ENCODE measurements at regions not wholly inside any gene's neighbourhood (a gene's known extent, or its start where the extent isn't known, plus 50 kb on each side); places are given as distances from the start of the nearest gene placed in this dataset.

DNA sequence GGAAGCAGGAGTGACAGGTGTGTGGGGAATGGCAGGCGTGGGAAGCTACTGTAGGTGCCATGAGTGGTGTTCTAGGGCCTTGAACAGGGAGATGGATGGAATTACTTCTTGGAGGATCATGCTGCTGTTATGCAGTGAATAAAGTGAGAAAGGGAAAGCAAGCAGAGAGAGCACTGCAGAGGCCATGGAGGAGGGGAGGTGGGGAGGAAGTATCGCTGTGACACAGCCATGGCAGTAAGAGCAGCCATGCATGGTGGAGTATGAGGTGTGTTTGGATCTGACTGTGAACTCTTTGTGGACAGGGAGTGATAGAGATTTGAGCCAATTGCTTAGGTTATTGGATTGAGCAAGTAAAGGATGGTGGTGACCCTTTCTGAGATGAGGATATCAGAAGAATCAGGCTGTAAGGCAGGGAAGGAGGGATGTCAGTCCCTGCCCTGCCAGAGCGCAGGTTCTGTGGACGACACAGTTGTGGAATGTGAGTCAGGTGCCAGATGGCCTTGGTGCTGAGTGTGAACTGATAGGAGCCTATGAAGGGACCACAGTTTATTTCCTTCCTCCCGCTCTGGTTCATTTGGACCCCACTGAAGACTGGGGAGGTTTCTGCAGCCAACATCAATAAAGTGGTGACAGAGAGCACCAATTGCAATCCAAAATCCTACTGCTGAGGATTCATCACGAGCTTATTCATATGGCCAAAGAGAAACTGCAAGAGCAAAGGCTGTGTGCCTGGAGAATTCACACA lies 105.5 kb upstream of the TMEM72 start:
- Mint-ChIP-seq H3K27me3 (ENCODE audit: low read depth in 2 of 2) (peaks cover 15 to 17% of the 10 kb centered on the region in 2 donors), H3K27ac (no peak overlapping the region), H3K4me3 (no peak overlapping the region), H3K36me3 (no peaks in the 10 kb centered on the region), H3K4me1 (no peaks in the 10 kb centered on the region), H3K9me3 (no peaks in the 10 kb centered on the region)
- H3K4me3 ChIP-seq (ENCODE audit: low read length), result no peak overlapping the region
- TF ChIP-seq, protein P1, sequence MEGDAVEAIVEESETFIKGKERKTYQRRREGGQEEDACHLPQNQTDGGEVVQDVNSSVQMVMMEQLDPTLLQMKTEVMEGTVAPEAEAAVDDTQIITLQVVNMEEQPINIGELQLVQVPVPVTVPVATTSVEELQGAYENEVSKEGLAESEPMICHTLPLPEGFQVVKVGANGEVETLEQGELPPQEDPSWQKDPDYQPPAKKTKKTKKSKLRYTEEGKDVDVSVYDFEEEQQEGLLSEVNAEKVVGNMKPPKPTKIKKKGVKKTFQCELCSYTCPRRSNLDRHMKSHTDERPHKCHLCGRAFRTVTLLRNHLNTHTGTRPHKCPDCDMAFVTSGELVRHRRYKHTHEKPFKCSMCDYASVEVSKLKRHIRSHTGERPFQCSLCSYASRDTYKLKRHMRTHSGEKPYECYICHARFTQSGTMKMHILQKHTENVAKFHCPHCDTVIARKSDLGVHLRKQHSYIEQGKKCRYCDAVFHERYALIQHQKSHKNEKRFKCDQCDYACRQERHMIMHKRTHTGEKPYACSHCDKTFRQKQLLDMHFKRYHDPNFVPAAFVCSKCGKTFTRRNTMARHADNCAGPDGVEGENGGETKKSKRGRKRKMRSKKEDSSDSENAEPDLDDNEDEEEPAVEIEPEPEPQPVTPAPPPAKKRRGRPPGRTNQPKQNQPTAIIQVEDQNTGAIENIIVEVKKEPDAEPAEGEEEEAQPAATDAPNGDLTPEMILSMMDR (IDR thresholded peaks at IDR 0.05), result no peak
- DNase-seq, result no peak
- intact Hi-C loops (cut with micrococcal nuclease), result no loop called here
- H3K27me3 ChIP-seq (ENCODE audit: control insufficient read depth, insufficient read depth, low read length), result no peaks in the 10 kb centered on the region
- 83% methylated on average over 6 of the region's 6 CpGs for WGBS (ENCODE audit: insufficient coverage)
- no peaks in the 10 kb centered on the region for H3K9me3 ChIP-seq (ENCODE audit: control insufficient read depth, insufficient read depth, low read length)
- no peaks in the 10 kb centered on the region for H3K4me1 ChIP-seq (ENCODE audit: control insufficient read depth, insufficient read depth, low read length)
- no peak overlapping the region for H3K27ac ChIP-seq (ENCODE audit: low read length)
- ATAC-seq, result no peak
- no peaks in the 10 kb centered on the region for H3K36me3 ChIP-seq (ENCODE audit: control insufficient read depth, insufficient read depth, low read length)

DNA sequence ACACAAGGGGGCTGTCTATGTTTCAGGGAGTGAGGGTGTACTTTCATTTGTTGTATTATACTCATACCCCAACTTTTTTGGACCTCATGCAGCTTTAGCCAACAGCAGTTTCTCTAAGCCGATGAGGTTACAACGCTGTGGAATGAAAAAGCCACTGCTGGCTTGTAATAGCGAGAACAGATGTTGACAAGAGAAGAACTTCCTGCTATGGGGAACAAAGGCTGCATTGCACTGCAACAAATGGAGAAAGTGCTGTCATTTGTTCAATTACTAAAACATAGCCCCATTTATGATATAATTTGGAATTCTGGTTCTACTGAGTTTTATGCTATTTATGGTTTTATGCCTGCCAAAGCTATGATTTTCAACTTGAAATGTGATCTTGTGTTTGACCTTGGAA lies 104.2 kb upstream of the TMEM72 start:
- Histone ChIP-seq H3K36me3 (ENCODE audit: control insufficient read depth, insufficient read depth, low read length) (no peaks in the 10 kb centered on the region), H3K27me3 (ENCODE audit: control insufficient read depth, insufficient read depth, low read length) (no peaks in the 10 kb centered on the region), H3K27ac (ENCODE audit: low read length) (no peak overlapping the region), H3K4me1 (ENCODE audit: control insufficient read depth, insufficient read depth, low read length) (no peaks in the 10 kb centered on the region), H3K4me3 (ENCODE audit: low read length) (no peak overlapping the region), H3K9me3 (ENCODE audit: control insufficient read depth, insufficient read depth, low read length) (no peaks in the 10 kb centered on the region)
- H3K4me1 Mint-ChIP-seq, result no peaks in the 10 kb centered on the region
- intact Hi-C loops (cut with micrococcal nuclease), result no loop called here
- ATAC-seq, result no peak
- TF ChIP-seq, protein P1 (IDR thresholded peaks at IDR 0.05), result no peak
- peaks cover 15 to 17% of the 10 kb centered on the region in 2 donors for H3K27me3 Mint-ChIP-seq (ENCODE audit: low read depth in 2 of 2)
- WGBS (ENCODE audit: insufficient coverage), result 75% methylated on average over 3 of the region's 3 CpGs
- no peaks in the 10 kb centered on the region for H3K9me3 Mint-ChIP-seq
- no peaks in the 10 kb centered on the region for H3K36me3 Mint-ChIP-seq
- H3K4me3 Mint-ChIP-seq, result no peak overlapping the region
- H3K27ac Mint-ChIP-seq, result no peak overlapping the region
- DNase-seq, result no peak

DNA sequence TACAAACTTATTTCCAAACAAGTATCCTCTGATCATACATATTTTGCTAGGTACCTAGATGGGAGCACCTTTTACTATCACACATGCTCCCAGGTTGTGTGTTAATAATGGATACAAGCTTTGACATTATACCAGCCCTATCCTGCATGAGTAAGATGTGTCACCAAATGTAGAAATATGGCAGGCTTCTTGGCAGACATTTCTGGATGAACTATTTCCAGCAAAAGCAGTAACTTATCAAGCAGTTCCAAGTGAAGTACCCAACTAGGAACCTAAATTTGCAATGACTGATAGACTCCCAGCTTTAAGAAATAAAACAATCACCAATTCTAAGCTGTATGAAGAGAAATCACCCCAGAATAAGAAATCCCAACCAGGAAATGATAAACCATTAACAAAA lies 103.7 kb upstream of the TMEM72 start:
- intact Hi-C loops (cut with micrococcal nuclease), result no loop called here
- Histone ChIP-seq H3K4me1 (ENCODE audit: control insufficient read depth, insufficient read depth, low read length) (no peaks in the 10 kb centered on the region), H3K9me3 (ENCODE audit: control insufficient read depth, insufficient read depth, low read length) (no peaks in the 10 kb centered on the region), H3K36me3 (ENCODE audit: control insufficient read depth, insufficient read depth, low read length) (no peaks in the 10 kb centered on the region), H3K27me3 (ENCODE audit: control insufficient read depth, insufficient read depth, low read length) (no peaks in the 10 kb centered on the region), H3K4me3 (ENCODE audit: low read length) (no peak overlapping the region), H3K27ac (ENCODE audit: low read length) (no peak overlapping the region)
- H3K9me3 Mint-ChIP-seq, result no peaks in the 10 kb centered on the region
- no peak overlapping the region for H3K4me3 Mint-ChIP-seq
- no peak overlapping the region for H3K27ac Mint-ChIP-seq
- DNase-seq, result no peak
- ATAC-seq, result no peak
- TF ChIP-seq, protein P1 (IDR thresholded peaks at IDR 0.05), result no peak
- H3K4me1 Mint-ChIP-seq, result no peaks in the 10 kb centered on the region
- H3K27me3 Mint-ChIP-seq (ENCODE audit: low read depth in 2 of 2), result peaks cover 15 to 17% of the 10 kb centered on the region in 2 donors
- no peaks in the 10 kb centered on the region for H3K36me3 Mint-ChIP-seq

DNA sequence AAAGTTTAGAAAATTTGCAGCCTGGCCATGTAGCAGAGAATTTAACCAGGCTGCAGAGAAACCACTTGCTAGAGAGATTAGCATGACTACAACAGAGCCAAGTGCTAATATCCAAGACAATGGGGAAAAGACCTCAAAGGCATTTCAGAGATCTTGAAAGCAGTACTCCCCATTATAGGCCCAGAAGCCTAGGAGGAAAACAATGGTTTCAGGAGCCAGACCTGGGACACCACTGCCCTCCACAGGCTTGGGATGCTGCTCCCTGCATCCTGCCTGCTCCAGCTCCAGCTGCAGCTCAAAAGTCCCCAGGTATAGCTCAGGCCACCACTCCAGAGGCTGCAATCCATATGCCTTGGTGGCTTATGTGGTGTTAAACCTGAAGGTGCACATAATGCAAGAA lies 101.5 kb upstream of the TMEM72 start:
- Mint-ChIP-seq H3K4me1 (no peaks in the 10 kb centered on the region), H3K4me3 (no peak overlapping the region), H3K27me3 (ENCODE audit: low read depth in 2 of 2) (peaks cover 13 to 21% of the 10 kb centered on the region in 2 donors), H3K27ac (no peak overlapping the region), H3K36me3 (no peaks in the 10 kb centered on the region), H3K9me3 (no peaks in the 10 kb centered on the region)
- TF ChIP-seq, protein P1 (IDR thresholded peaks at IDR 0.05), result no peak
- no peak for ATAC-seq
- H3K4me3 ChIP-seq (ENCODE audit: low read length), result no peak overlapping the region
- no peaks in the 10 kb centered on the region for H3K9me3 ChIP-seq (ENCODE audit: control insufficient read depth, insufficient read depth, low read length)
- DNase-seq, result no peak
- H3K4me1 ChIP-seq (ENCODE audit: control insufficient read depth, insufficient read depth, low read length), result no peaks in the 10 kb centered on the region
- H3K27me3 ChIP-seq (ENCODE audit: control insufficient read depth, insufficient read depth, low read length), result no peaks in the 10 kb centered on the region
- intact Hi-C loops (cut with micrococcal nuclease), result no loop called here
- H3K27ac ChIP-seq (ENCODE audit: low read length), result no peak overlapping the region
- no peaks in the 10 kb centered on the region for H3K36me3 ChIP-seq (ENCODE audit: control insufficient read depth, insufficient read depth, low read length)

Measured in natural killer cell (primary cell).